ENCODE measurements at regions not wholly inside any gene's neighbourhood (a gene's known extent, or its start where the extent isn't known, plus 50 kb on each side); places are given as distances from the start of the nearest gene placed in this dataset.

DNA sequence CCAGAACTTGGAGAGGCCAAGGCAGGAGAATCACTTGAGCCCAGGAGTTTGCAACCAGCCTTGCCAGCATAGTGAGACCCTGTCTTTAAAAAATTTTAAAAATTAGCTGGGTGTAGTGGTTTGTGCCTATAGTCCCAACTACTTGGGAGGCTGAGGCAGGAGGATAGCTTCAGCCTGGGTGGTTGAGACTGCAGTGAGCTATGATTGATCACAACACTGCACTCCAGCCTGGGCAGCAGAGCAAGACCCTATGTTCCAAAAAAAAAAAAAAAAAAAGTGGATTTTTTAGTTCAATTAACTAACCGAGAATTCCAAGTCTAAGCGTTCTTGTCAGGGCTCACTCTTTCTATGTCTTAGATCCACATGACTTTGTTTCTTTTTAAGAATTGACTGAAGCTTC is 130.3 kb upstream of the NRIP1 start:
- TF ChIP-seq, protein P1, sequence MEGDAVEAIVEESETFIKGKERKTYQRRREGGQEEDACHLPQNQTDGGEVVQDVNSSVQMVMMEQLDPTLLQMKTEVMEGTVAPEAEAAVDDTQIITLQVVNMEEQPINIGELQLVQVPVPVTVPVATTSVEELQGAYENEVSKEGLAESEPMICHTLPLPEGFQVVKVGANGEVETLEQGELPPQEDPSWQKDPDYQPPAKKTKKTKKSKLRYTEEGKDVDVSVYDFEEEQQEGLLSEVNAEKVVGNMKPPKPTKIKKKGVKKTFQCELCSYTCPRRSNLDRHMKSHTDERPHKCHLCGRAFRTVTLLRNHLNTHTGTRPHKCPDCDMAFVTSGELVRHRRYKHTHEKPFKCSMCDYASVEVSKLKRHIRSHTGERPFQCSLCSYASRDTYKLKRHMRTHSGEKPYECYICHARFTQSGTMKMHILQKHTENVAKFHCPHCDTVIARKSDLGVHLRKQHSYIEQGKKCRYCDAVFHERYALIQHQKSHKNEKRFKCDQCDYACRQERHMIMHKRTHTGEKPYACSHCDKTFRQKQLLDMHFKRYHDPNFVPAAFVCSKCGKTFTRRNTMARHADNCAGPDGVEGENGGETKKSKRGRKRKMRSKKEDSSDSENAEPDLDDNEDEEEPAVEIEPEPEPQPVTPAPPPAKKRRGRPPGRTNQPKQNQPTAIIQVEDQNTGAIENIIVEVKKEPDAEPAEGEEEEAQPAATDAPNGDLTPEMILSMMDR (IDR thresholded peaks at IDR 0.05; ENCODE audit: low read depth, low read length), result no peak
- DNase-seq, result no peak
- no peaks in the 10 kb centered on the region for H3K27me3 ChIP-seq (ENCODE audit: insufficient read depth, low read depth, severe bottlenecking)
- no peaks in the 10 kb centered on the region for H3K9me3 ChIP-seq (ENCODE audit: severe bottlenecking)
- no peaks in the 10 kb centered on the region for H3K36me3 ChIP-seq
- H3K27ac ChIP-seq, result no peak overlapping the region
- H3K4me3 ChIP-seq (ENCODE audit: low read depth, low read length), result no peak overlapping the region

DNA sequence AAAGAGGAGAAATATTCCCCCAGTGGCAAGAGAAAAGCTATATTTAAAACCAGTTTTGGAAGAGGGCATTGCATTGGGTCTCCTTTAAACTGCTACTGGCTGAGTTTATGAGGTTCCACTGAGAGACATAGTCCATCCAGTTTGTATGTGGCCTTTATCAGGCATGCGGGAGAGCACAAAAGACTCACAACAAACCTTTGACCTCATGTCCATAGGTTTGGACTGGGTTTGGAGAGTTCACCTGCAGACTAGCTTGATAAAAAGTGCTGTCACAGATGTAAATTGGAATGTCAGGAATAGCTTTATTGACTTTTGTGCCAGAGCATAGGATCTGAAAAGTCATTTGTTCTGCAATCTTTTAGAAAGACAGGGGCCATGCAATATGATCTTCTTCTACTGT is 131.0 kb upstream of the NRIP1 start:
- no peaks in the 10 kb centered on the region for H3K9me3 ChIP-seq (ENCODE audit: severe bottlenecking)
- TF ChIP-seq, protein P1 (IDR thresholded peaks at IDR 0.05; ENCODE audit: low read depth, low read length), result no peak
- H3K4me3 ChIP-seq (ENCODE audit: low read depth, low read length), result no peak overlapping the region
- no peaks in the 10 kb centered on the region for H3K27me3 ChIP-seq (ENCODE audit: insufficient read depth, low read depth, severe bottlenecking)
- DNase-seq, result no peak
- no peaks in the 10 kb centered on the region for H3K36me3 ChIP-seq
- no peak overlapping the region for H3K27ac ChIP-seq

DNA sequence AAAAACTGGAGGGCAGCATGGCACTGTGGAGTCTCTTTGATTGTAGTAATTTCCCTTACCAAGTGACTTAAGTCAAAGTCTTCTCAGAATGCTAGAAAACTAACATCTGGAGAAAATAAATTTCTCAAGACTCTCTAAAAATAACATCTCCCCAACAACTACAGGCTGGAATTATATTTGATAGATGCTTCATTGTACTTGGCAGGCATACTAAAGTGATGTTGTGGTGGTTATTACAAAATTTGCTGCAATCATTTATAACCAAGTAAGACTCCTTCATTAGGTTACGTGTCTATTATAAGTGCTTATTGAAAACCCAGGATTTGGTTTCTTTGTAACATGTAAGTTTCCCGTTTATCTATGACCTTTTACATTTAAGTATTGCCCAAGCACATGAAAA is 132.9 kb upstream of the NRIP1 start:
- no peak overlapping the region for H3K27ac ChIP-seq
- no peaks in the 10 kb centered on the region for H3K36me3 ChIP-seq
- H3K27me3 ChIP-seq (ENCODE audit: insufficient read depth, low read depth, severe bottlenecking), result no peaks in the 10 kb centered on the region
- DNase-seq, result no peak
- H3K9me3 ChIP-seq (ENCODE audit: severe bottlenecking), result no peaks in the 10 kb centered on the region
- TF ChIP-seq, protein P1 (IDR thresholded peaks at IDR 0.05; ENCODE audit: low read depth, low read length), result no peak
- H3K4me3 ChIP-seq (ENCODE audit: low read depth, low read length), result no peak overlapping the region

DNA sequence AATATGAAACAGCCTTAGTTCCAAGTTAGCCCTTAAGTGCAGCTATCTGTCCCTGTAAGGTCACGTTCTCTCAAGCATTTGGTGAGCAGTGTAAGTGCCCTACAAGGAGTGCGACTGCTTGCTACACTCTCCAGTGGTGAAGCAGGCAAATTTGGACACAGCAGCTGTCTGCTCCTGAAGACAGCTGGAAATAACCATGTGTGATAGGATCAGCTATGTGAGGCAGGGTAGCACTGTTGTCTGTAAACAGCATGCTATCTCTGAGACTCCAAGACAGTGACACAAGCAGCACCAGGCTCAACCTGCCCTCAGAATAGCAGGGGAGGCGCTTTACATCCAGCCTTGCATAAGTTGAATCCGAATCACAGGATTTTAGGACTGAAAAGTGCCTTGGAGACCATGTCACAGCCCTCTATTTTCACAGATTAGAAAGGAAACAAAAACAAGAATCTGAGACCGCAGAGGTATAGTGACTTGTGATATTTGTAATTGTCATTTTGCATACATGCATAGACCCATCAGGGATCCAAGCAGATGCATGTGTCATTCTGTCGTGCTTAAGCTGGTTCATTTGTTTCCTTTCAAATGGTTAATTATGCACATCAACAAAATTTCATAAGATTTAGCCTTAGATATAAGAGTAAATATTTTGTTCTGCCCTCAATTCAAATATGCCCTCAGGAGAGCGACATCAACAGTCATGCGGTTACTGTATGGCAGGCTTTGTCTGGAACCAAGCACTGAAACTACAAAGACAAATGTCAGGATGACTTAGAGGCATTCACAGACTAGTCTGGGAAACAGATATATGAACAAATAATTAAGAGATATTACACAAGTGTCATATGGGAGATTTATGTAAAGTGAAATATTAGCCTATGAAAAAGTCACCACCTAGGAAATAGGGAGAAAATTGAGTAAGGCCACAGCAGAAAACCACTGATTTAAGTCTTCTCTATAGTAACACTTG is 134.9 kb upstream of the NRIP1 start:
- Histone ChIP-seq H3K27me3 (ENCODE audit: insufficient read depth, low read depth, severe bottlenecking) (no peaks in the 10 kb centered on the region), H3K27ac (no peak overlapping the region)
- no peak for DNase-seq

DNA sequence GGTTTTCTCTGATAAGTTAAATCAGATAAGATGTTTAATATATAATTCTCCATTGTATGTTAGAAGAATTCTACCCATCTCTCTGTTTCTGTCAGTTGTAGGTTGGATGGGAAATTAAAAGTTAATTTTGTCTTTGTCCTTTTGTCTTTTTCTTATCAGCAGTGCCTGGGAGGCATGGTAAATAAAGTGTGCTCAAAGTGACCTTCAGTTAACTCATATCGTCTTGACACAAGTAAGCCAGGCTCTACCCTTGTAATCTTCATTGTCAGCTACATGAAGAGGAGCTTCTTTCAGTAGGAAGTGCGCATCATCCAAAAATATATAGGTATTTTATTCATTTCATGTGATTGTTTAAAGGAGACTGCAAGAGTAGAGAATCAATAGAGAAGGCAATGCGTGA is 138.9 kb upstream of the NRIP1 start:
- no peaks in the 10 kb centered on the region for H3K27me3 ChIP-seq (ENCODE audit: insufficient read depth, low read depth, severe bottlenecking)
- no peaks in the 10 kb centered on the region for H3K36me3 ChIP-seq
- TF ChIP-seq, protein P1 (IDR thresholded peaks at IDR 0.05; ENCODE audit: low read depth, low read length), result no peak
- H3K27ac ChIP-seq, result no peak overlapping the region
- no peaks in the 10 kb centered on the region for H3K9me3 ChIP-seq (ENCODE audit: severe bottlenecking)
- no peak for DNase-seq
- H3K4me3 ChIP-seq (ENCODE audit: low read depth, low read length), result no peak overlapping the region

More for the DNA sequence above, 134.9 kb upstream of the NRIP1 start:
- H3K36me3 ChIP-seq, result no peaks in the 10 kb centered on the region
- TF ChIP-seq, protein P1 (IDR thresholded peaks at IDR 0.05; ENCODE audit: low read depth, low read length), result no peak
- H3K4me3 ChIP-seq (ENCODE audit: low read depth, low read length), result no peak overlapping the region
- no peaks in the 10 kb centered on the region for H3K9me3 ChIP-seq (ENCODE audit: severe bottlenecking)

All from WERI-Rb-1 (cell line).